ENCODE measurements at regions not wholly inside any gene's neighbourhood (a gene's known extent, or its start where the extent isn't known, plus 50 kb on each side); places are given as distances from the start of the nearest gene placed in this dataset.

DNA sequence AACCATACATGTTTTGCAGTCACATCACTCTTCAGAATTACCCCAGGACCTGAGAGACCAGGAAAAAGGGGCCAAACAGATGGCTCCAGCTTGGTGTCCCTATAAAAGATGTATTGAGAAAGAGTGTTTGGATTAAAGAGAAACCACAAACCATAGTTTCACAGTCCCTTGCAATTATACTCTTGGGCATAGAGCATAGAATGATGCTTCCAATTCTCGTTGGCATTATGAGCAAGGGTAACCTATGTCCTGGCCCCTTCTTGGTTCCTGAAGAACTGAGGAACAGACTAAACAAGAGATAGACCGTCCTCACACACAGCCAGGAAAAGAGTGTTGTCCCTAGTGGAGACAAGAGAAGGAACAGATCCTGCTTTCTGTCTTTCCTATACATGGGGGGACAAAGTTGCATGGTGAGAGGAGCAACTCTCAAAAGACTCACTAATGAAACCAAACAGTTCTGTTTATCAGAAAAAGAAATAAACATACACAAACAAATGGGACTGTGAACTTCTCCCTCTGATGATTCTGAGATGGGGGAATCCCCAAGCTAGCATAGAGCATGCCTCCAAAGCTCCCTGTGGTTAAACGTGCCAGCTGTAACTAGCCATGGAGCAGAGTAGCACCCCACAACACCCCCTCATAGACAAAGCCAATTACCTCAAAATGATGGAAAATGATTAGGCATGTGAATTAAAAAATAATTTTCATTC, 908.6 kb downstream of the NTRK3 start:
- DNase-seq: no peak

DNA sequence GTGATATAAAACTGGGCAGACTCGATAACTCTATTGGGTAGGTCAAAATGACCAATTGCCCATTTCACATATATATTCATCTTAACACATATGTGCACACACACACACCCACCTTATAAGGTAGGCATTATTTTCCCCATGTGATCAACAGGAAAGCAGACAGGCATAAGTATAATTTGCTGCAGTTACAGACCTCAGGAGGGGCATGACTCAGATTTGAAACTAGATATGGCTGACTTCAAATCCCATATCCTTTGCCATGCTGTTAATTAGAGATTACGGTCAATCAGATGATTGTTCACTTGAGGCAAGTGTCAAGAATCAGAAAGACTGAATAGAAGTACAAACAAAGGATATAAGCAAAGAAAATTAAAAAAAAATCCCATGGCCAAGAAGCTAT, 910.6 kb downstream of the NTRK3 start:
- DNase-seq: no peak

DNA sequence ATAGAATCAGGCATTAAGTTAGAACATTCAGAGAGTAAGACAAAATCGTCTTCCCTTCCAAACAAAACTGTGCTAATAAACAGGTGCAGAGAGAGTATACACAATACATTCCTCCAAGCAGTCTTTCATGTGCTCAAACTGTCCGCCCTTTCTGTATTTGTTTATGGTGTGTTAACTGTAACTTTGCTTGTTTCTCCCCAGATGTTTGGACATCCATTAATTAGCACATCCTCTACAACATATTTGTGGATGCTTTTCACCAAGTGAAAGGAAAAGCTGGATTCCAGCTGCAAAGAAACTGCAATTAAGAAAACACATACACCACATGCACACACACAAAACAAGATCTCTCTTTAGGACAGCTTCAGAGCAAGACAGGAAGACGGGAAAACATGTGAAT, 912.6 kb downstream of the NTRK3 start:
- no peak for DNase-seq

DNA sequence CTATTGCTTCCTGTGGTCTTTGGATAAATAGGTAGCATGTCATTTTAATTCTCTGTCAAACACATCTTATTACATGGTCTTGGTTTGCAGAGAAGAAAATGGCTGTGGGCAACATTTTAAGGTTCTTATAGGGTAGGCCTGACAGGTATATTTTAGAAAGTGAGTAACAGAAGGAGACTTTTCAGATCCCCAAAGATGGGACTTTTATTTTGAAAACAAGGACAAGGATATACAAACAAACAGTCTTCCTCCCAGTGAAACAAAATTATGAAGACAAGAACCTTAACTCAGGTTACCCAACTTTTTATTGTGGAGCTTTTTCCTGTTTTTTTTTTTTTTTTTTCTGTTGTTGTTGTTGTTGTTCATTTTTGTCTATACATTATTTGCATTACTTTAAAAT, 916.2 kb downstream of the NTRK3 start:
- no peak for DNase-seq

DNA sequence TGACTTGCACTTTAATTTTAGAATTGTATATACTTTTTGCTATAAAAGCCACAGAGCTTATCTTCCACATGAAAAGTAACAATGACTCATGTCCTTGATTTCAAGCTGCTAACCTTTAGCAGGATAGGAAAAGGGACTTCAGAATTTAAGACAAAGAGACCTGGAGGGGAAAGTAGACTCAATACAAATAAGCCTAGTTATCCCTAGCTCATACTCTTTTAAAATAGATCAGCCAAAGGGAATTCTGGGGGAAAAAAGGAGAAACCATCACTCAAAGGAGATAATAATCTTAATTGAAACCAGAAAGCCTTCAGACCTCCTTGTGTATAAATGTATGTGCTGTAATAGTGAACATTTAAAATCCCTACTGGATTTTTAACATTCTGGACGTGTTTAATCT, 930.3 kb downstream of the NTRK3 start:
- no peak for DNase-seq

DNA sequence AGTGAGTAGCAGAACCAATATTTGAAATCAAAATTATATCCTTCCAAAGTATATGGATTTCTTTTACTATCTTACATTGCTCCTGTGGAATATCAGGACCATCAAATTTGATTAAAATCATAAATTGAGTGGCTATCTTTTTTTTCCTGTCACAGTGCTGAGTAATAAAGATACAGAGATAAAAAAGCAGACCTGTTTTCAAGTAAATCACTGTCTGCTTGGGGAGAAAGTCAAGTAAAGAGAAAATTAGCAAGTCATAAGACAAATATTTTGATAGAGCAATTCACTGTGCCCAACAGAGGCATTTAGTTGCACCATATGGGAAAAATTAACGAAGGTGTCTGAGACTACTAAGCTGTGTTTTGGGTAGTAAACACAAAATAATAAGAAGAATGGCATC, 933.7 kb downstream of the NTRK3 start:
- DNase-seq: no peak

DNA sequence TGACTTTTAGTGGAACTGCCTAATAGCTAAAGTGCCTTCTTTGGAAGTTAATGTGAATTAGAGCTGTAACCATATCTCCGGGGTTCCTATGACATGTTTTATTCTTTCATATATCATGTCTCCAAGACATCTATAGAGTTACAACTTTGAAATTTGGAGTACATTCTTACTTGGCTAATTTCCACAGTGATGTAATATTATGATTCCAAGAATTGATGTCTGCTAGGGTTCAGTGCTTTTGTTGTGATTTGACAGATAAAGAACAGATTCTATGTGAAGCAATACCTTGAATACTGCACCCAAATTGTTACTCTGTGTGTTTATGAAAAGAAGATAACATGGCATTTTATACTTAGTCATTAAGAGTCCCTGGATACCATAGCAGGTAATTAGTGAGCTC, 934.3 kb downstream of the NTRK3 start:
- DNase-seq: no peak

DNA sequence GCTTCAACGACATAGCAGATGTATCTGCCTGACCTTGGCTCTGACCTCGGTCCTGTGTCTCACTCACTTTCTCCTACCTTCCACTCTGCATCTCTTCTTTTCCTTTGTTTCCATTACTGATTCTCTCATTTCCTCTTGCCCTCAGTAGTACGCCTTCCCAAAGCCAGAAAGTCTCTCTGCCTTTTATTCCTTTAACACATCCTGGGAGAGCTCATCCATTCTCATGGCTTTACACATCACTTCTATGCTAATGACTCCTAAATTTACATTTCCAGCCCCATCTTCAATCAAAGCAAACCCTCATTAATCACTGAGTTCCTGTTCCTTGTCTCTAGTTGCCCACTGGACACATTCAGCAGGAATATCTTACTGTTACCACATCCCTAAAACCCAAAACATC, 938.6 kb downstream of the NTRK3 start:
- no peak for DNase-seq

DNA sequence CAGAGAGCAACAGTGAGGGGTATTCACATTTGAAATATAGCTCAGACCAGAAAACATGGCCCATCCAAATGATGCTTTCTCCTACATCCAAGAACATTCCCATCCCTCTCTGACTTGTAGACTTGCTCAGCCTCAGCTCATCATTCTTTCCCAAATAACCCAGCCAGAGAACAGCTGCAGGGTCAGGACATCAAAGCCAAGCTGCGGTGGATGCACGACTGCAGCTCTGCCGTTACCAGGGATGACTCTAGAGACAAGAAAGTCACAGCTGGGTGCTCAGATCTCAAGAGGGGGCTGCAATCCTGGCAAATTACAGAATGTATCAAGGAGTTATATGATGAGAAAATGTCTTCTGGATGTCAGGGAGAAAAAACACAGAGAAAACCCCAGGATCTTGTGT, 944.3 kb downstream of the NTRK3 start:
- DNase-seq: no peak

DNA sequence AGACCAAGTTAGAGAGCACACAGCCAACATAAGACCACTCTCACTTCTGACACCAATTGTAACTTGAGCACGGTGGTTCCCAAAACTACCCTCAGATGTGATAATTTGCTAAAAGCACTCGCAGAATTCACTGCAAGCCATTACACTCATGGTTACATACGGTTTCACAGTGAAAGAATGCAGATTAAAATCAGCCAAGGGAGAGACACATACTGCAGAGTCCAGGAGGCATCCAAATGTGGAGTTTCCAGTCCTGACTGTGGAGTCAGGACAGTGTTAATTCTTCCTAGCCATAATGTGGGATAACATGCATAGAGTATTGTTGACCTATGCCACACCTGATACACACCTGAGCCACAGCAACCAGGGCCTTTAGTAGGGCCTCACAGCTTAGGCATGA, 956.4 kb downstream of the NTRK3 start:
- DNase-seq: no peak

DNA sequence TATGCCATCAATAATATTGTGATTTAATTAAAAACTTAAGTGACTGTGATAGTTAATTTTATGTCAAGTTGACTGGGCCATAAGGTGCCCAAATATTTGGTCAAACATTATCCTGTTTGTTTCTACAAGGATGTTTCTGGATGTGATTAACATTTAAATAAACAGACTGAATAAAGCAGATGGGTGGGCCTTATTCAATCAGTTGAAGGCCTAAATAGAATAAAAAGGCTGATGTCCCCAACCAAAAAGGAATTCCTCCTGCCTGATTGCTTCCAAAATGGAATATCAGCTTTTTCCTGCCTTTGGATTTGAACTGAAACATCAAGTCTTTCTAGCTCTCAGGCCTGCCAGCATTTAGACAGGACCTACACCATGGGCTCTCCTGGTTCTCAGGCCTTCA, 961.7 kb downstream of the NTRK3 start:
- no peak for DNase-seq

DNA sequence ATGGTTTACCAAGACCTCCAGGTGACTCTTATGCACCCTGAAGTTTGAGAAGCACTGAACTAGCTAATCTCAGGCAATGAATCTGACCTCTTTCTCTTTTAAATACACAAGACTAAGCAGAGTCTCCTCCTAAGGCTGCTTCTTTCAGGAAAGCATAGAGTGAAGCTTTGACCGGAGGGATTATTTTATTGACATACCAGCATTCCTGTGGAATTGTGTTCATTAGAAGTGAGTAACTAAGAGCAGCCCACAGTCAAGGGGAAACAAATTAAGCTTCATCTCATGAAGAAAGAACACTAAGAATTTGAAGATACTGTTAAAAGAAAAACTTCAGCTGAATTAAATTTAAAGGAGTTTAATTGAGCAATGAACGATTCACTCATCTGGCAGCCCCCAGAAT, 963.5 kb downstream of the NTRK3 start:
- DNase-seq: no peak

DNA sequence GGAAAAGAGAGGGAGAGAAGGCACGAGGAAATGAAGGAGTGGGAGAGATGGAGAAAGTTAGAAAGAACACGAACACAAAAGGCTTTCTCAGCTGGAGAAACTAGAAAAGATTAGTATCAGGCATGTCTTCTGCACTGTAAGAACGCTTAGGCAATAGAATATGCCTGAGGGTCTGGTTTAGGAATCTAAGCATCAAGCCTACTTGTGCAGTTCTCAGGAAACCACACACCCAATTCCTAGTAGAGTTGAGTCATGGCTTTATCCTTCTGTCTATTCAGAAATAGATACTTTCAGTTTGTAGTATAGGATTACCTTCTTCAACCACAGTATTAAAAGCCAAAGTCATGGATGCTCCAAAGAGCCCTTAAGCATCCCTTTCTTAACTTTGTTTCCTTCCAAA, 969.4 kb downstream of the NTRK3 start:
- DNase-seq: no peak

DNA sequence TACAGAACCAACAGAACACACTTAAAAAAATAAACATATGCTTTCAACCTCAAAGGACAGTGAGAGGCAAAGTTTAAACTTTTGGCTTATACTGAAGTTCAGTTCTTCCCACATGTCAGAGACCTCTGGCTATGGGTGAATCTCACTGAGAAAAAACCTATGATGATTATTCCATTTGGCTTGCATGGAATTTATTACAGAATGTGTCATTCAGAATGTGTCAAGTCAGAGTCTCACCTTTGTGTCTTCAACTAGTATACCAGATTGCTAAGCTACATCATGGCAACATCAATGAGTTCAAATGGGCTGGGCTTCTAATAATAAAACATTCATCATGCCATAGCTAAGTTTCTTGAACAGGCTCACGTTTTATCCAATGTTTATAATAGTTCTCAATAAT, 987.0 kb downstream of the NTRK3 start:
- no peak for DNase-seq

DNA sequence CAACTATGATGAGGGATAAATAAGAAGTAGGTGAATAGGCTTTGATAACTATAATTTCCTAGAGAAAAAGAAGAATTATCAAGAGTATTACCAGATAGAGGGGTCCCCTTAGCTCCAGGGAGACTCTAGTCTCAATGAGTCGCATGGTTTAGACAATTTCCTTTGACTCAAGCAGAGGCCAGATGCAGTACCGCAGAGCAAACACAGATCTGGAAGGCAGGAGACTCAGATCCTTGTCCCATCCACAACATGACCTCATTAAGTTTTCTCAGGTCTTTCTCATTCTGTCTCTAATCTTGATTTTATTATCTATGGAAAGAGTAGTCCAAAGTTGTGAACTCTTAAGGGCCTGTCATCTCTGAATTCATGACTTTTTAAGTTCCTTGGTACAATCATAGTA, 987.9 kb downstream of the NTRK3 start:
- no peak for DNase-seq

DNA sequence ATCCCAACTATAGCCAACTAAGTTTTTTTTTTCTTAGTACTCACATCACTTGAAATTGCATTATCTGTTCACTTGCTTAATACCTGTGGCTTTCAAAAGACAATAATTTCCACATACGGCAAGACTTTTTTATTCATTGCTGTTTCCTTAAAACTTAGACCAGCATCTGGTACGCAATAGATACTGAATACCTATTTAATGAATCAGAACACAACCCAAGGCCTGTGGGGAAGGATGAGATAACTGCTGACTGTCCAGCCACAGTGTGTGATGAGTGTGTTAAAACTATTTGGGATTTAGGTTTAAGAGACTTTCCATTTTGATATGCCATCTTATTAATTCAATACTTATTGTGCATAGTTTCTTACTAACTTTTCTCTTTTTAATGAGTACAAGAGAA, 988.7 kb downstream of the NTRK3 start:
- DNase-seq: no peak

DNA sequence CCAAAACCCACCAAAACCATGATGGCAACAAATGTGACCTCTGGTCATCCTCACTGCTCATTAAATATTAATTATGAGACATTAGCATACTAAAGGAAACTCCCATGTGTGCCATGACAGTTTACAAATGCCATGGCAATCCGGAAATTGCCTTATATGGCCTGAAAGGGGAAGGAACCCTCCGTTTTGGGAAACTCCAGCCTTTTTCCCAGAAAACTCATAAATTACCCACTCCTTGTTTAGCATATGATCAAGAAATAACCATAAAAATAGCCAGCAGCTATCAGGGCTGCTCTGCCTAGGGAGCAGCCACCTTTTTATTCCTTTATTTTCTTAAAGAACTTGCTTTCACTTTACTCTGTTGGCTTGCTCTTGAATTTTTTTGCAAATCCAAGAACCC, 992.7 kb downstream of the NTRK3 start:
- no peak for DNase-seq

DNA sequence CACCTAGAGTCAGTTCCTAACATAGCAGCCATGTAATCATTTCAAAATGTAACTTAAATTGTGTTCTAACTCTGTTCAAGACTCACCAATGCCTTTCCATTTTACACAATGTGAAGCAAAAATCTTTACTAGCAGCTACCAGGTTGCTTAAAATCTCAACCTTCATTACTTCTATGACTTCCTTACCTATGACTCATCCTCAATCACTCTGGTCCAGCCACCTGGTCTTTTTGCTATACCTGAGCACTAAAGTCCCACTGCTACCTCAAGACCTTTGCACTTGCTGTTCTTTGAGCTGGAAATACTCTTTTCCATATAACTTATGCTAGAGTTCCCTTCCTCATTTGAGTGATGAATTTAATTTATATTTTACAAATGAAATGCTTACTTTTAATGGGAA, 993.2 kb downstream of the NTRK3 start:
- DNase-seq: no peak

DNA sequence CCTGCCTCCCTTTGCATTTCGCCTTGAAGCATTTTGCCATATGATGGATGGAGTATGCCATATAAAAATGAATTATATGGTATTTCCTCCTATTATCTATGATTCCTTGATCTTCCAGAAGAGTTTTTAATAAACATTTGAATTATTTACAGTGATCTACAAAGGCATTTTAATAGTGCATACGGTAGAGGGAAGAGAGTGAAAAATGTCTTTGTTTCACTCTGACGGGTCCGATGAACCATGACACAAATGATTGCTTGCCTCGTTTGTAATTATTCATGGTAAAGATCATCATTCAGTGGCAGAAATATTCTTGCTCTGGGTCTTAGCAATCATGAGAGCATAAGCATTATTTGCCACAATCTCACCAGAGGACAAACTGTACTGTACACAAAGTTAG, 1010.9 kb downstream of the NTRK3 start:
- DNase-seq: no peak

DNA sequence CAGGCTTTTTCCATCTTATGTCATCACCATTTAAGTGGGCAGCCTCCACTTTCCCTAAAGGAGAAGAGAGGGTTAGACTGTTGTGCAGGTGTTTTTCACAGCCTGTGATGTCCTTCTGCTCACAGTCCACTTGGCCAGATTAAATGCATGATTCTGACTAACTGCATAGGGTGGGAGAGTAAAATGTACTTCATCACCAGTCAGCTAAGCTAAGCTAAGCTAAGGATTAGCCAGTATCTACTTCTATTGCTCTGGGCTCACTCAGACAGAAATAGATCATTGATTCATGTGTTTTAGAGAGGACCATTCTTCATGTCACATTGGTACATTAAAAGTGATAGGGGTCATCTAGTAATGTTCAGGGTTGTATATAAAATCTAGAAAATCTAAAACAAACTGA, 1013.1 kb downstream of the NTRK3 start:
- no peak for DNase-seq

DNA sequence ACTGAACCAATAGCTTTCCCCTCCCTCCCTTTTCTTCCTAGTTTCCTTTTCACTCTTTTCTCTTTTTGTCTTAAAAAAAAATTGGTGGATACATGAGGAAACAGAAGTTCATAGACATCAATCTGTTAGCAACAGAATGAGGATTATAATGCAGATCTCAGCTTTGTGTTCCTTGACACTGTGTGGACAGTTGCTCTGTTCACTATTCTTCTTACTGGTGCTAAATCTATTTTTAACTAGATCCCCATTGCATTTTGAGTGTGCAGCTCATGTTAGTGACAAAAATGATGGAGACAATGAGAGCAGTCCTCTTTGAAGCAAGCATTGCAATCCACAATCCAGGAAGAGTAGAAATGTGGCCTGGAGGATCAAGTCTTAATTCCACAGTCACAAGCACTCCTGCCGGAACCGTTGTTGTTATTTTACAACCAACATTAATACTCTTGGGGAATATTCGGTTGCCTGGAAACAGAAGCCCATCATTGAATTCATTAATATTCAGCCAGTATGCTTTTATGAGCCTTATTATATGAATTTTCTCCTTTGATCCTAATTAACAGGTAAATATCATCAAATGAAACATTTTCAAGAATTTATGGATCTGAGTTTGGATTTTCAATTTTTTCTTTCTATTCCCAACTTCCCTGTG, 1016.8 kb downstream of the NTRK3 start:
- DNase-seq: no peak

DNA sequence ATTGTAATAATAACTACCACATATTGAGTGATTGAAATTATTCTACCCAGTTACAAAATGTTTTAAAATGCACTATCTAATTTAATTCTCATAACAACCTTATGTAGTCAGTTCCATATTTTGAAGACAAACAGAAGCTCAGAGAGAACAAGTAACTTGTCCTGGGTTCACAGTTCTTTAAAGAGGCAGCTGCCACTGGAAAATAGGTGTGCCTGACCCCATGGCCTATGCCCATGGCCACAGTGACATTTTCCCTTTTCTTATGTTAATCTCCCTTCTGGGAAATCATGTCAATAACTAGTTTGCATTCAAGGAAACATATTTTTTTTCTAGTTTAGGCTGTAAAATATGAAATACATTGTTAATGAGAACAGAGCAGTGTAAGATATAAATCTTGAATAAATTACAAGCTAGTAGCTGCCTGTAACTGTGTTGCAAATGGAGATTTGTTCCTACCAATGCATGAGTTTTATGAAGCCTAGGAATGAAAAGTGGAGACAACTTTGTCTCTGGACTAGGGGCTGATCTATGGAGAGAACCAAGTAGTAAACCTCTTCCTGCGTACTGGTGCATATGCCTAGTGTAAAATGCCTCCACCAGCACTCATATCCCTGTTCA, 1018.0 kb downstream of the NTRK3 start:
- no peak for DNase-seq

DNA sequence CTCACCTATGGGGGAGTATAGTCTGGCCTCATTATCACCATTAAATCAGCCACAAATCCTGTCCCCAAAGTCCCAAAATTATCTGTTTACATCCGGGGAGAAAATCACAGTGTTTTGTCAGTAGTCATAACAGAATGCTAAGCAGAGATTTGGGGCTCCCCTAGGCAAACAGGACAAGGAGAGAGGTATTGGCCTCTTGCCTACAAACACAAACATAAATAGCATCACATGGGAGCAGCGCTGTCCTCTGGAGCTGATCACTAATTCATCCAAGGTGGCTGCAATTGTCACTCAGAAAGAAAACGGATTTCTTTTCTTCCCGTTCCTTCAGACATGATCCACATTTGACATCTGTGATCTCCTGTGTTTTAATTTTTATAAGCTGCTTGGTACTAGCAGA, 1028.1 kb downstream of the NTRK3 start:
- DNase-seq: no peak

DNA sequence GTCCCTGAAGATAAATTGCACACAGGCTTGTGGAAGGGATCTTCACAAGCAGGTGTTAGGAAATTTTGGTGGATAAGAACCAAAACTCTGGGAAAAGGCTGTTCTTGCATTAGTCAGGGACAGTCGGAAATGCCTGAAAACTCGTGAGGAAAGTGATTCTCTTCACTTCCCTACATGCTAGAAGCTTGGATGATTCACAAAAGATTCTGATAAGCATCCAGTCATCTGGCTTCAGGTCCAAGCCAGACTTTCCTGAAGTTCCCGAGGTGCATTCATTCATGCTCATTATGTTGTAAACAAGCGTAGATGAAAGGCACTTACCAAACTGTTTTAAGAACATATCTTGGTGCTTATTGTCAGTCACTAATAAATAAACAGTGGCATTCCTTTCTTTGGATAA, 1028.7 kb downstream of the NTRK3 start:
- DNase-seq: no peak

DNA sequence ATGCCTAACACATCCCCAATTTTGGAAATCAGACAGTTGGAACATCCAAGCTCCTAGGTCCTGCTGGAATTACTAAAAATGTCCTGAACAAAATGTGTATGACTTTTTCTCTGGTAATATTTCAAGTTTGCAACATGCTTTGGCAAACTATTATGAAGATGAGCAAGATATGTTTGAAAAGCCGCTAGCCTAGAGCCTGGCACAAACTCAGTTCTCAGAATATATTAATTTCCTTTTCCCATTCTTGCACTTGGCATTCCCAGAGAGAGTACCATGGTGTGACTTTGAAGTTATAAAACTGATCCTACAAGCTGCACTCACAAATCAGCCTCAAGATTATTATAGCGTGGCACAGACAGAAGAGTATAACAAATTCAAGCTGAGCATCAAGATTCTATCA, 1031.1 kb downstream of the NTRK3 start:
- no peak for DNase-seq

All from NCI-H446 (cell line).